GM19467 (cell line): ENCODE measurements at regions not wholly inside any gene's neighbourhood (a gene's known extent, or its start where the extent isn't known, plus 50 kb on each side); places are given as distances from the start of the nearest gene placed in this dataset.
"Not testable (repeated sequence)": the region's sequence is repeated elsewhere in the genome, so short reads cannot be mapped to it uniquely, and the experiment has no call there.

ENCODE experiments used
- ATAC-seq: cut with Tn5 transposase; IDR thresholded peaks from one replicate; pipeline ENCODE4 v1.9.1; 2021; ENCODE audit warnings: mild to moderate bottlenecking, moderate library complexity; ENCODE audit not compliant: unreplicated experiment

GRCh38 chr12:92987362-92987761 is 58.3 kb upstream of the EEA1 start:
- peak; percentile 31 for ATAC-seq

GRCh38 chr12:92987846-92988621 is 58.9 kb upstream of the EEA1 start:
- ATAC-seq = peak; percentile 89

GRCh38 chr12:92988622-92989130 is 59.6 kb upstream of the EEA1 start:
- no peak for ATAC-seq

- ATAC-seq = no peak
These were observed 60.8 kb upstream of the EEA1 start for GRCh38 chr12:92989715-92990484.

- ATAC-seq = no peak
These were observed 62.0 kb upstream of the EEA1 start for GRCh38 chr12:92991134-92991533.

GRCh38 chr12:92992041-92992440 is 62.9 kb upstream of the EEA1 start:
- no peak for ATAC-seq

- no peak for ATAC-seq
These were observed 64.2 kb upstream of the EEA1 start for GRCh38 chr12:92993259-92993658.

GRCh38 chr12:92995258-92995903 is 66.3 kb upstream of the EEA1 start:
- peak; percentile 78 for ATAC-seq

- no peak for ATAC-seq
These were observed 70.9 kb upstream of the EEA1 start for GRCh38 chr12:93000026-93000425.

- ATAC-seq = no peak
These were observed 72.3 kb upstream of the EEA1 start for GRCh38 chr12:93001407-93001806.

- no peak for ATAC-seq
These were observed 73.4 kb upstream of the EEA1 start for GRCh38 chr12:93002293-93003054.

- ATAC-seq = no peak
These were observed 74.6 kb upstream of the EEA1 start for GRCh38 chr12:93003531-93004239.

GRCh38 chr12:93005928-93006392 is 76.9 kb upstream of the EEA1 start:
- ATAC-seq = no peak

GRCh38 chr12:93006471-93007208 is 77.5 kb upstream of the EEA1 start:
- no peak for ATAC-seq

GRCh38 chr12:93007544-93007943 is 78.4 kb upstream of the EEA1 start:
- no peak for ATAC-seq

- ATAC-seq = no peak
These were observed 79.1 kb upstream of the EEA1 start for GRCh38 chr12:93008044-93008778.

GRCh38 chr12:93008880-93009279 is 79.8 kb upstream of the EEA1 start:
- not testable (repeated sequence) for ATAC-seq

- no peak for ATAC-seq
These were observed 80.4 kb upstream of the EEA1 start for GRCh38 chr12:93009533-93009932.

GRCh38 chr12:93010461-93010860 is 81.4 kb upstream of the EEA1 start:
- ATAC-seq = no peak
